ENCODE measurements at regions not wholly inside any gene's neighbourhood (a gene's known extent, or its start where the extent isn't known, plus 50 kb on each side); places are given as distances from the start of the nearest gene placed in this dataset.

GRCh38 chr22:27149921-27150543, 492.6 kb downstream of the MIAT start:
- TF ChIP-seq CTCF (IDR thresholded peaks at IDR 0.05) (no peak), POLR2A (IDR thresholded peaks at IDR 0.05) (no peak), POLR2AphosphoS5 (IDR thresholded peaks at IDR 0.05; ENCODE audit: insufficient read depth in 1 of 2, low read depth in 1 of 2) (no peak)

Measured in vagina (tissue), 2 donors.